HG02970 (cell line): ENCODE measurements at regions not wholly inside any gene's neighbourhood (a gene's known extent, or its start where the extent isn't known, plus 50 kb on each side); places are given as distances from the start of the nearest gene placed in this dataset.
"Not testable (repeated sequence)": the region's sequence is repeated elsewhere in the genome, so short reads cannot be mapped to it uniquely, and the experiment has no call there.

Experiments
- ATAC-seq: cut with Tn5 transposase; IDR thresholded peaks from one replicate; pipeline ENCODE4 v1.9.1; 2021; ENCODE audit warnings: mild to moderate bottlenecking, moderate library complexity, moderate number of reproducible peaks; ENCODE audit not compliant: unreplicated experiment, low FRiP score

- no peak for ATAC-seq
These were observed 1016.6 kb upstream of the PCDH20 start for GRCh38 chr13:62432295-62432694.

DNA sequence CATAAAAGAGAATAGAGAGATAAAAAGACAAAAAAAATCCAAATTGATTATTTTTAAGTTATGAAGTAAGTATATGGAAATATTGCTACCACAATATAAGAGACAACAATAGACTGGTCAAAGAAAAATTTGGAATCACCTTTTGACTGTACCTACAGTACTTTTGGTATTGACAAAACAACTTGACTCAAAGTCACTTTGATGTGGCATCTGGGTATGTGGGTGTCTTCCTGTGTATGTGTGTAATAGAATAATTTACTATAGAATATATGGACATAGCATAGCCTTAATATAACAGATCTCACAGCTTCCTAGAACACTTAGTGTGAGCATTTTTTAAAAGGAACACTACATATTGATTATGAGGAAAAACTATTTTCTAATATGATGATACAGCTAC is 1016.2 kb upstream of the PCDH20 start:
- no peak for ATAC-seq

- no peak for ATAC-seq
These were observed 1003.2 kb upstream of the PCDH20 start for GRCh38 chr13:62418872-62419271.

DNA sequence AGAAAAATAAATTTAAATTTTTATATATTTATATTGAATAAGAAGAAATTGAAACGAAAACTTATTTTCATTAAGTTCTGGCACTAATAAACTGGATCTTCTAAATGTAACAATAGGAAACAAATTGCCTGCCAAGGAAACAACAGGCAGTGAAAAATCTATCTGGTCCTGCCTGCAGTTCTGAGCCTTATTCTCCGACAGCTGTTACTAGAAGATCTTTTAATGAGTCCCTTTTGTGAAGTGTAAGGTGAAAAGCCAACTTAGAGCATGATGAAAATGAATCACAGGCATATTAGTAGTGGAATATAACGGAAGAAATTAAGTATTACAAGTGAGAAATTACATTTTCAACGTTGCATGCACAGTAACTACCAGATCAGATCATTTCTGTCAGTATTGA is 1002.7 kb upstream of the PCDH20 start:
- no peak for ATAC-seq

DNA sequence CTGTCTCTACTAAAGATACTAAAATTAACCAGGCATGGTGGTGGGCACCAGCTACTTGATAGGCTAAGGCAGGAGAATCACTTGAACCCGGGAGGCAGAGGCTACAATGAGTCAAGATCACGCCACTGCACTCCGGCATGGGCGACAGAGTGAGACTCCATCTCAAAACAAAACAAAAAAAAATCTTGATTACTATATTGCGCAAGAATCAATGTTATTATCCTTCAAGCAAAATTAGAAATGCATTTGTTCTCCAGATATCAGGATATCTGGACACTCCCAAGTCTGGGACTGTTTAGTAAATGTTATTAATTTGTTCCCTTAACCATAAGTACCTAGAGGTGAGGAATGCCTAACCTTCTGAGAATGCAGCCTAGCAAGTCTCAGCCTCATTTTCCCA is 992.2 kb upstream of the PCDH20 start:
- no peak for ATAC-seq

GRCh38 chr13:62388515-62388914 is 972.9 kb upstream of the PCDH20 start:
- ATAC-seq = no peak

GRCh38 chr13:62387647-62388046 is 972.0 kb upstream of the PCDH20 start:
- no peak for ATAC-seq

DNA sequence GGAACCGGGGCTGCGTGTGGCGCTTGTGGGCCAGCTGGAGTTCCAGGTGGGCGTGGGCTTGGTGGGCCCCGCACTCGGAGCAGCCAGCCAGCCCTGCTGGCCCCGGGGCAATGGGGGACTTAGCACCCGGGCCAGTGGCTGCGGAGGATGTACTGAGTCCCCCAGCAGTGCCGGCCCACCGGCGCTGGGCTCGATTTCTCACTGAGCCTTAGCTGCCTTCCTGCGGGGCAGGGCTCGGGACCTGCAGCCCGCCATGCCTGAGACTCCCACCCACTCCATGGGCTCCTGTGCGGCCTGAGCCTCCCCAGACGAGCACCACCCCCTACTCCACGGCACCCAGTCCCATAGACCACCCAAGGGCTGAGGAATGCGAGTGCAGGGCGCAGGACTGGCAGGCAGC is 963.6 kb upstream of the PCDH20 start:
- not testable (repeated sequence) for ATAC-seq

GRCh38 chr13:62377838-62378237 is 962.2 kb upstream of the PCDH20 start:
- ATAC-seq = no peak

DNA sequence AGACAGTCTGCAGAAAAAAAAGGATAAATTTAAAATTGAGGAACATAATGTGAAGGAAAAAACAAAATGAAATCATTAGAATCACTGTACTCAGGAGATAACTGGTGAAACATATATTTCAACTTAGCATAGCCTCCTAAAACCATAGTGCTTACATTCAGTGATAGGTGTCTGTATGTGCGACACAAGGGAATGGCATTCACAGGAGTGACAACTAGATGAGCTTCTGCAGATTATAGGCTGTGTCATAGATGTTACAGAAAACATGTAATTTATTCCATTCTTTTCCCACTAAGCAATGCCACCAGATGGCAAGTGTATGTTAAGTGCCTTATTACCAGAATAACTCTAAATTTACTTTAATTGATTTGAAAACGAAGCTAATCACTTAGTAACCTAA is 960.0 kb upstream of the PCDH20 start:
- ATAC-seq = no peak

- ATAC-seq = no peak
These were observed 956.1 kb upstream of the PCDH20 start for GRCh38 chr13:62371737-62372136.

GRCh38 chr13:62367971-62368370 is 952.3 kb upstream of the PCDH20 start:
- ATAC-seq = not testable (repeated sequence)

DNA sequence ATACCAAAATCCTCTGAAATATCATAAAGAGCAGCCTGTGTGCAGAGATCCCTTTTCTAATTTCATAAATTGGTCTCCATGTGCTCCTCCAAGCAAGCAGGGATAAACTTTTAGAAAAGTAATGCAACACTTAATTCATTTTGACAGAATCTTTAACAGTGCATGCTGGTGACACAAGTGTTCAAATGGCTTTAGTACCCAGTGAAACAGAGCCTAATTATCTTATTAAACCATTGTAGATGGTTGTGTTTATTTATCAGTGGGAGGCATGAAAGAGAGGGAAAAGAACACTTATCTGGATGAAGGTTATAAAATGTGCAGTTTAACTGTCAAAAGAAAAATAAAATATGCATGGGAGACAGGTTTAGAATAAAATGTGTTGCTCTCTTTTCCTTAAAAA is 945.0 kb upstream of the PCDH20 start:
- ATAC-seq = no peak

GRCh38 chr13:62358646-62358932 is 942.9 kb upstream of the PCDH20 start:
- no peak for ATAC-seq

DNA sequence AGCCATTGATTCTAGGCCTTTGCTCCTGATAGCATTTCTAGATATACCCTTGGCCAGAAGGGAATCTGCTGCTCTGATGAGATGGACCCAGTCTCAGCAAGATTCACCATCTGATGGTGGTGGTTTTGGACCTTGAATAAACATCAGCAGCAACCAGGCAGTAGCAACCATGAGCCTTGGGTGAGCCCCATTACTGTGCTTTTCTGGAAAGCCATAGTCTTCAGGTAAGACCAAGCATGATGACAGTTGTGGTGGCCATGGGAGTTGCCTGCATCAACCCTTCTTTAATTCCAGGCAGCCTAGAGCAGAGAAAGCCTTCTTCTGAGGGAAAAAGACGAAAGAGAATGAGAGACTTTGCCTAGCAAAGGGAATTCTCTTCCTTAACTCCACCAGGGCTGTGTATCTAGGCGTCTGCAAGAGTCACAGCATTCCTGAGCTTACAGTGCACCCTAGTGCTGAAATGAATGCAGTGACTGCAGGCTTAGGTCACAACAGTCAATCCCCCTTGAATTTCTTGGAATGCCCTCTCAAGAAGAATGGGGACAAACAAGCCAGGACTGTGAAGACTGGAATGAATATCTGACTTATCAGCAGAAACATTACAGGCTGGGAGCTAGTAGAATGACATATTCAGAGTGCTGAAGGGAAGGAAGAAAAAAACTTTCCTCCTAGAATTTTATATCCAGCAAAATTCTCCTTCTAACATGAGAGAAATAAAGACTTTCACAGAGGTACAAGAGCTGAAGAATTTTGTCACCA is 942.4 kb upstream of the PCDH20 start:
- ATAC-seq = no peak

GRCh38 chr13:62356977-62357376 is 941.3 kb upstream of the PCDH20 start:
- no peak for ATAC-seq

- ATAC-seq = no peak
These were observed 921.6 kb upstream of the PCDH20 start for GRCh38 chr13:62337109-62337880.

DNA sequence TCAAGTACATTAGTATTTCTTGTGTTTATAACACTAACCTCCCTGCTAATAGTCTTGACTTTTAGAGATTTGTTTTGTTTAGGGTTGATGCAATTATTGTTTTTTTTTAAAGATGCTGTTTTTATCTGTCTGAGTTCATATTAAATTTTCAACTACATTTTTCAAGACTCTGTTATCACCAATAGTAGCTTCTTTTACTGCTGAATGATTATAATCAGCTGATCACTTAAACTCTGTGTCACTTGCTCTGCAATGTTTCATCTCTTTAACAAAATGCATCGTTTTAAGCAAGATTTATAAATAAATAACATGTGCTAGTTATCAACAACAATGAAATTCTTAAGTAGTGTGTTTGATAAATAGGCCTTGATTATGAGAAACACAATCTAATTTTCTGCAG is 920.9 kb upstream of the PCDH20 start:
- no peak for ATAC-seq

DNA sequence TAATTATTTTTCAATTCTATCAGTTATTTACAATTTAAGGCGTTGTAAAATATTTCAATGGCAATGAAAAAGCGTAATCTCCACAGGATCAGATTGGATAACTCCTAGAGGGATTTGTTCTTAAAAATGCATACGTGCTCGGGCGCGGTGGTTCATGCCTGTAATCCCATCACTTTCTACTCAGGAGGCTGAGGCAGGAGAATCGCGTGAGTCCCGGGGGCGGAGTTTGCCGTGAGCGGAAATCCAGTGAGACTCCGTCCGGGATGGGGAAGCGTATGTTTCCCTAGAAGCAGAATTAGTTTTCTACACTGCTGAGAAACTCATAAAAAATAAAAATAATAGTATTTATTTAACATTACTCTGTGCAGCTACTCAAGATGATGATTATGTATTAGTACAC is 917.8 kb upstream of the PCDH20 start:
- no peak for ATAC-seq

DNA sequence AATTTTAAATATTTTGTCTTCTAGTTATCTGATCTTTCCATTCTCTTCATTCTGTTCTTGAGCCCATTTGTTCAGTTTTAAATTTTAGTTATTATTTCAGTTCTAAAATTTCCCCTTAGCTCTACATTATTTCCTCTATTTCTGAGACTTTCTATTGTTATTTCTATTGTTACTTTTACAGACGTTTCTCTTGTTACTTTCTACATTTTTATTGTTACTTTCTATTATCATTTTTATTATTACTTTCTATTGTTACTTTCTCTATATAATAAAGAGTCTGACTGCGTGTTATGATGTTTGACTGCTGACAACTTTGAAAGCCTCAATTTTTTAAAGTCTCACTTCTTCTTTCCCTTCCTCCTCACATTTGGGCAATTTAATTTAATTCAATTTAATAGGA is 915.7 kb upstream of the PCDH20 start:
- ATAC-seq = no peak

GRCh38 chr13:62327367-62327766 is 911.7 kb upstream of the PCDH20 start:
- ATAC-seq = no peak

- no peak for ATAC-seq
These were observed 909.2 kb upstream of the PCDH20 start for GRCh38 chr13:62324842-62325241.
